ENCODE measurements at regions not wholly inside any gene's neighbourhood (a gene's known extent, or its start where the extent isn't known, plus 50 kb on each side); places are given as distances from the start of the nearest gene placed in this dataset.
A peak's percentile ranks its signal among the peaks of the same experiment; 100 is the strongest.

DNA sequence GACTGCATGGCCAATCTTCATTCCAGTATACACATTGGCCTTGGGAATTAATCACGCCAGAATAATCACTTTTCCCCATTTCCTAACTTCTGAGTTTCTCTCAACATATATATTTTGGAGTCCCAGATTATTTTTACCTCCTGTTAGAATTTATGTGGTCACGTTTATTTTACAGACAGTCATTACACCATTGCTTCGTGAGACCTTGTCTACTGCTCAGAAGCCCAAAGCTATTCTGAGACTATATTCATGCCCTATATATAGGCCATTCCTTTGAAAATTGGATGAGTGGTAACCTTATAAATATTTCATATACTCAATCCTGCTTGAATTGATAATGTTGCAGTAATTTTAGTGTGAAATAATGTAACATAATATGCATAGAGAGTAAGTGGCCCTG, 610.0 kb upstream of the CDH2 start:
- 50% methylated on average over 1 of the region's 3 CpGs for WGBS (ENCODE audit: insufficient coverage)
- H3K27me3 ChIP-seq (ENCODE audit: control insufficient read depth, insufficient read depth, low read length), result no peaks in the 10 kb centered on the region
- no peaks in the 10 kb centered on the region for H3K36me3 ChIP-seq (ENCODE audit: control insufficient read depth, insufficient read depth, low read length)
- H3K4me1 ChIP-seq (ENCODE audit: control insufficient read depth, insufficient read depth, low read length), result no peaks in the 10 kb centered on the region
- H3K9me3 ChIP-seq (replicated peaks; ENCODE audit: control insufficient read depth, low read depth, low read length), result no peaks in the 10 kb centered on the region
- no peak for DNase-seq
- H3K4me3 ChIP-seq (ENCODE audit: low read length), result no peak overlapping the region
- no peak overlapping the region for H3K27ac ChIP-seq (ENCODE audit: low read length)

DNA sequence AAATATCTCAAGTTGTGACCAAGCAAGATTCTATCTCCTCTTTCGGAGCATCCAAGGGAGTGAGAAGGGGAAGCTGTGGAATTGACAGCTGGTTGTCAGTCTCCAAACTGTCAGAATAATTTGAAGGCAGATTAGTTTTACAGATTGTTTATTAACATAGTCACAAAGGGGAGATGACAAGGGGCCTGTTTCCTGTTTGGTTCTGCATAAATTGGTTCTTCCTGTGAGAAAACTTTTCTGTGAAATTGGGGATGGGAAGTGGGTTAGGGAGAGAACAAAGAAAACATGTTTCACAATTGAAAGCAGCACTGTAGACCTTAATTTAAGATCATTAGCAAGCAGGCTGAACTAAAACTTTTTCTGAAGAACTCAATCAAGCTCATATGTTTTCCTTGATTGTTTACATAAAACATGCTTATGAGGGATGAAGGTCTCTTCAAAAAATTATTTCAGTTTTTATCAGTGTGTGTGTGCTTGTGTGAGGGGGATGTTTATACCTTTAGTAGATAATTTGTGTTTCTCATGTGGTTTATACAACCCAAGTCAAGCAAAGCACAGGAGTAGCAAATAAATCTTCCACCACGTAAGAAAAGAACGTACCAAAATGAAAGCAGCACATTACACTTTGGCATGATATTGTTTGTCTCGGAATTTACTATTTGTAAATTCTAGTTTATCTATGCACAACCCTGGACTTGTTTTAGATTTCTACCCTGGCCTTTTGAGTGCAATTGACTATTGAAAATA, 604.9 kb upstream of the CDH2 start:
- DNase-seq, result no peak
- H3K4me1 ChIP-seq (ENCODE audit: control insufficient read depth, insufficient read depth, low read length), result no peaks in the 10 kb centered on the region
- H3K36me3 ChIP-seq (ENCODE audit: control insufficient read depth, insufficient read depth, low read length), result no peaks in the 10 kb centered on the region
- no CpG with 5 or more reads among the region's 4 CpGs for WGBS (ENCODE audit: insufficient coverage)
- no peak overlapping the region for H3K27ac ChIP-seq (ENCODE audit: low read length)
- H3K27me3 ChIP-seq (ENCODE audit: control insufficient read depth, insufficient read depth, low read length), result no peaks in the 10 kb centered on the region
- no peaks in the 10 kb centered on the region for H3K9me3 ChIP-seq (replicated peaks; ENCODE audit: control insufficient read depth, low read depth, low read length)
- H3K4me3 ChIP-seq (ENCODE audit: low read length), result no peak overlapping the region

DNA sequence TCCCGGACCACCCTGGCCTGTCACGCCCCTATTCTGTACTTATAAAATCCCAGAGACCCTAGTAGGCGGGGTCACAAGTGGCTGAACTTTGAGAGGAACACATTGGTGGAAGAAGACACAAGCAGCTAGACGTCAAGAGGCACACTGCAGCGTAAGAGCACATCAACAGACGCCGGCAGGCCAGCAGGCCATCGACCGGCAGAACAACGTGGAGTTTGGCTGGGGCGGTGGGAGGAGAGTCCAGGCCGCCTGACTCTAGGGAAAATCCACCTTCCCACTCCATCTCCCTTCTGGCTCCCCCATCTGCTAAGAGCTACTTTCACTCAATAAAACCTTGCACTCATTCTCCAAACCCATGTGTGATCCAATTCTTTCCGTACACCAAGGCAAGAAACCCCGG, 601.8 kb upstream of the CDH2 start:
- no peak overlapping the region for H3K27ac ChIP-seq (ENCODE audit: low read length)
- no peaks in the 10 kb centered on the region for H3K36me3 ChIP-seq (ENCODE audit: control insufficient read depth, insufficient read depth, low read length)
- no peaks in the 10 kb centered on the region for H3K9me3 ChIP-seq (replicated peaks; ENCODE audit: control insufficient read depth, low read depth, low read length)
- WGBS (ENCODE audit: insufficient coverage), result 80% methylated on average over 3 of the region's 14 CpGs
- no peaks in the 10 kb centered on the region for H3K4me1 ChIP-seq (ENCODE audit: control insufficient read depth, insufficient read depth, low read length)
- no peaks in the 10 kb centered on the region for H3K27me3 ChIP-seq (ENCODE audit: control insufficient read depth, insufficient read depth, low read length)
- DNase-seq, result no peak
- H3K4me3 ChIP-seq (ENCODE audit: low read length), result no peak overlapping the region

DNA sequence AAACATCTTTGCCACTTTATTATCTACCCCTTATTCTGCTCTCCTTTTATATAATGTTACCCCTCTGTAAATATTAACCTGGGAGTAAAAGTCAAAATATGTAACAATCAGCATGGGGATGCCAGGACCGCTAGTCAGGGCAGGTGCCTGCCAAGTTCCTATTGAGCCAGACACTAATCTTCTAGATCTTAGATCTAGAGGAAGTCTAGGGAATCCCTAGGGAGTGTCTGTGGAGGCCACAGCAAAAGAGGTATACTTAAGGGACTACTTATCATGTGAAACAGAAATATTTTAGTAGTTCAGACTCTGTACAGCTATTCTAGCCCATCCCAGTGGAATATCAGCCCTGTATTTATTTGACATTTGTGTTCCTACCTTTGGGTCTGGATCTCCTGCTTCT, 600.8 kb upstream of the CDH2 start:
- H3K27ac ChIP-seq (ENCODE audit: low read length), result no peak overlapping the region
- no peaks in the 10 kb centered on the region for H3K36me3 ChIP-seq (ENCODE audit: control insufficient read depth, insufficient read depth, low read length)
- no peaks in the 10 kb centered on the region for H3K9me3 ChIP-seq (replicated peaks; ENCODE audit: control insufficient read depth, low read depth, low read length)
- no CpG with 5 or more reads among the region's 1 CpG for WGBS (ENCODE audit: insufficient coverage)
- H3K4me1 ChIP-seq (ENCODE audit: control insufficient read depth, insufficient read depth, low read length), result no peaks in the 10 kb centered on the region
- no peaks in the 10 kb centered on the region for H3K27me3 ChIP-seq (ENCODE audit: control insufficient read depth, insufficient read depth, low read length)
- DNase-seq, result no peak
- H3K4me3 ChIP-seq (ENCODE audit: low read length), result no peak overlapping the region

DNA sequence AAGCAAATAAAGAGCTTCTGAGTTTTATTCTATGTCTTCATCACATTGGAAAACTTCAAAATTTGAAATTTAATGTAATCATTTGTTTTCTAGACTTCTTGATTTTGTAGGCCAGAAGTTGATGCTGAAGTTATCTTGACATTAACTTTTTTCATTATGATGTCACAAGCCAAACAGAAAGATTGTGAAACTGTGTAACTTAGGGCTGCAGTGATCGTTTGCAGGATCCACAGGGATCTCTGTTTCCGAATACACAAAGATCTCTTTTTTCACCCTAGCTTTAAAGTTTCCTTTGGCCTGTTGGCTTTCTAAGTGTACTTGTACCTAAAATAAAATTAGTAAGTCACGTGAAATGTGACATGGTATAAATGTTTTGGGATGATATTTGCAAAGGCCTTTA, 594.9 kb upstream of the CDH2 start:
- Histone ChIP-seq H3K4me3 (ENCODE audit: low read length) (no peak overlapping the region), H3K27ac (ENCODE audit: low read length) (no peak overlapping the region), H3K27me3 (ENCODE audit: control insufficient read depth, insufficient read depth, low read length) (no peaks in the 10 kb centered on the region), H3K36me3 (ENCODE audit: control insufficient read depth, insufficient read depth, low read length) (no peaks in the 10 kb centered on the region), H3K4me1 (ENCODE audit: control insufficient read depth, insufficient read depth, low read length) (no peaks in the 10 kb centered on the region), H3K9me3 (replicated peaks; ENCODE audit: control insufficient read depth, low read depth, low read length) (no peaks in the 10 kb centered on the region)
- DNase-seq, result peak; percentile 5
- WGBS (ENCODE audit: insufficient coverage), result no CpG with 5 or more reads among the region's 3 CpGs

DNA sequence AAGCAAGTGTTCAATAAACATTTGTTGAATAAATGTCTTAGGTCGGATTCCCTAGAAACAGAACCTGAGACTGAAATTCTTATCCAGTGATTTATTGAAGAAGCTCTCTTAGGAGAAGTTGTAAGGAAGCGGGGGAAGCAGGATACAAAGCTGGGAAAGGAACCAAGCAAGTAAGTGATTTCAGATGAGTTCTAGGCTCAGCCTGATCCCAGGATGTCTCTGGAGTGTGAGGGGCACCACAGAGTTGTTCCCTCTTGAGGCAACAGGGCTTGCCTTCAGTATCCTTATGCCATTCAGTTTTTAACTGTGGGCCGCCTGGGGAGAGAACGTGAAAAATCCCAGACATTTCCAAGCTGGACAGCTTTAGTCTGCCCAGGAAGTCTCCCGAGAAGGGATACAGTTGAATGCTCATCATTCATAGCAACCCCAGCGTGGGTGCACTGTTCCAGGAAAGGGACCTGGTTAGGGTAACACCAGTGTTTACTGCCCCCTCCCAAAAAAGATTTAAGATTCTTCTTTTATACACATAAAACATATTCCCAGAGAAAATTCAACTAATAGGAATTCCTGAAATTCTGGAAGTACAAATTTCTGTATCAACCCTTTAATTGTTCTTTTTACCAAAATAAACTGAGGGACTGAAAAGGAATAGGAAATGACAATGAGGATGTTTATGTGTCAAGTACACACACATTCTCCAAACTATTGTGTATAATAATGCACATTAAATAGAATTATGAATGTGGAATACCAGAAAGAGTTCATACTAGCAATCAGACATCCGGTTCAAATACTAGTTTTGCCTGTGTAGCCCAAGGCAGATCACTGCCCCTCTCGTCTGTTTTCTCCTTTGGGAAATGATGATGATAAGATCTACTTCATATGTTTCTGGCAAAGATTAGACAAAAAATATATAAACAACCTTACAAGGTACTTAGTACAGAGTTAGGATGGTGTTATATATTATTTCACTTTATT, 592.1 kb upstream of the CDH2 start:
- DNase-seq, result peak; percentile 41

DNA sequence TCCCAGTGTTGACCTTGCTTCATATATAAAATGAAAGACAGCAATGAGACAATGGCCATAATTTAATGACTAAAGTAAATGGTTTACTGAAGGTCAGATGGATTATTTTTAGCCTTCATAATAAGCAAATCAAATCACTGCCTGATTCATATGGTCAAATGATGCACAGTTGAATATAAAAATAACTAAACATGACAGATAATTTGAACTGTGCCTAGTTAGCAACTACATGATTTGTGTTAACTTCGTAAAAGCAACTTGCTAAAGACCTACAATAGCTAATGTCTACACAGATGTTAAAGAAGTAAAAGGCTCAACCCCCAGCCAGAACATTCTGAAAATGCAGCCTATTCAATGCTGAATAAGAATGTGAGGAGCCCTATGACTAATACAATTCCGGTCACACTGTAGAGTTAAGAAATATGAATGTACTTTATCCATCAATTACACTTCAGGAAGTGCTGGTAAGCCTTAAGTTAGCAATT, 590.8 kb upstream of the CDH2 start:
- H3K4me1 ChIP-seq (ENCODE audit: control insufficient read depth, insufficient read depth, low read length), result no peaks in the 10 kb centered on the region
- no peaks in the 10 kb centered on the region for H3K36me3 ChIP-seq (ENCODE audit: control insufficient read depth, insufficient read depth, low read length)
- no peaks in the 10 kb centered on the region for H3K9me3 ChIP-seq (replicated peaks; ENCODE audit: control insufficient read depth, low read depth, low read length)
- no peak overlapping the region for H3K4me3 ChIP-seq (ENCODE audit: low read length)
- no CpG with 5 or more reads among the region's 2 CpGs for WGBS (ENCODE audit: insufficient coverage)
- DNase-seq, result no peak
- H3K27ac ChIP-seq (ENCODE audit: low read length), result no peak overlapping the region
- no peaks in the 10 kb centered on the region for H3K27me3 ChIP-seq (ENCODE audit: control insufficient read depth, insufficient read depth, low read length)

More for the DNA sequence above, 592.1 kb upstream of the CDH2 start:
- 33% methylated on average over 6 of the region's 8 CpGs for WGBS (ENCODE audit: insufficient coverage)
- Histone ChIP-seq H3K27ac (ENCODE audit: low read length) (no peak overlapping the region), H3K4me1 (ENCODE audit: control insufficient read depth, insufficient read depth, low read length) (no peaks in the 10 kb centered on the region), H3K27me3 (ENCODE audit: control insufficient read depth, insufficient read depth, low read length) (no peaks in the 10 kb centered on the region), H3K36me3 (ENCODE audit: control insufficient read depth, insufficient read depth, low read length) (no peaks in the 10 kb centered on the region), H3K4me3 (ENCODE audit: low read length) (no peak overlapping the region), H3K9me3 (replicated peaks; ENCODE audit: control insufficient read depth, low read depth, low read length) (no peaks in the 10 kb centered on the region)

DNA sequence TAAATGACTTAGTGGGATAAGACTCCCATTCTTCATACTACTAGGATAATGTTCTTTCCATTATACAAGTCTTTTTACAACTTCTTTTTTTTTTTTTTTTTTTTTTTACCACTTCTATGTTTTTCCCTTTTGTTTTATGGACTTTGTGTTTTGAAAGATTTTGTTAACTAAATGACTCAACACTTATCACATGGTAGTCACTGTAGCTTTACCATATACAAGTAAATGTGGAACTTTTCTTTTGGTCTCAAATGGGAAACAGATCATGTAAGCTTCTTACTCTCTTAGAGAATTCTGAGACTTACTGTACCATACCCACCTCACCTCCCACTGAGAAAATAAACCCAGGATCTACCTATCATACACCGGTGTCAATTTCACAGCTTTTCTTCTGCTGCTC, 590.3 kb upstream of the CDH2 start:
- Histone ChIP-seq H3K36me3 (ENCODE audit: control insufficient read depth, insufficient read depth, low read length) (no peaks in the 10 kb centered on the region), H3K4me1 (ENCODE audit: control insufficient read depth, insufficient read depth, low read length) (no peaks in the 10 kb centered on the region), H3K9me3 (replicated peaks; ENCODE audit: control insufficient read depth, low read depth, low read length) (no peaks in the 10 kb centered on the region), H3K27ac (ENCODE audit: low read length) (no peak overlapping the region), H3K4me3 (ENCODE audit: low read length) (no peak overlapping the region), H3K27me3 (ENCODE audit: control insufficient read depth, insufficient read depth, low read length) (no peaks in the 10 kb centered on the region)
- WGBS (ENCODE audit: insufficient coverage), result no CpG with 5 or more reads among the region's 1 CpG
- DNase-seq, result no peak

DNA sequence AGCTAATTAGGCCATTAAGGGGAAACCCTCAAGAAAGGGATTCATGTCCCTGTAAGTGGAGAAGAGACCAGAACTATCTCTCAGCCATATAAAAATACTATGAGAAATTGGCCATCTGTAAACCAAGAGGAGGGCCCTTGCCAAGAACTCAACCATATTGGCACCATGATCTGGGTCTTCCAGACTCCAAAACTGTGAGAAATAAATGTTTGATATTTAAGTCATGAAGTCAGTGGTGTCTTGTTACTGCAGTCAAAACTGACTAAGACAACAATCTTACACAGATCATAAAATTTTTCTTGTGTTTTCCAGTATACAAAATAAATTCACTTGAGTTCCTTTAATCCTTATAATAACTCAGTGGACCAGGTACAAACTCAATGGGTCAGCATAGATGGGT, 589.8 kb upstream of the CDH2 start:
- Histone ChIP-seq H3K36me3 (ENCODE audit: control insufficient read depth, insufficient read depth, low read length) (no peaks in the 10 kb centered on the region), H3K4me3 (ENCODE audit: low read length) (no peak overlapping the region), H3K9me3 (replicated peaks; ENCODE audit: control insufficient read depth, low read depth, low read length) (no peaks in the 10 kb centered on the region), H3K27ac (ENCODE audit: low read length) (no peak overlapping the region), H3K4me1 (ENCODE audit: control insufficient read depth, insufficient read depth, low read length) (no peaks in the 10 kb centered on the region), H3K27me3 (ENCODE audit: control insufficient read depth, insufficient read depth, low read length) (no peaks in the 10 kb centered on the region)
- no peak for DNase-seq

DNA sequence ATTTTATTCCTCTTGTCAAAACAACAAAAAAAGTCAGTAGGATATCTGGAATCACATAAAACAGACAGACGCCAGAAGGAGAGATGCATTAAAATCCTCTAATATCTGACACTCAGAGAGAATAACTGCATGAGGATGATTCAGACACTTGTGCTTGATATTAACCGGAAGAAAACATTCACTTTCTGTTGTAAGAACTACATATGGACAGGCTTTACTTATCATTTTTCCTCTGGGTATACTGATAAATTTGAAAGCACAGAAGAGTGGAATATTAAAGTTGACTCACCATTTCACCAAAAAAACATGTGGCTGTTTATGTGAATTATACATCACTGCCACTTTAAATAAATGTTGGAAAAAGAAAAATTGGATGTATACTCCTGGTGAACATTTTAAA, 589.1 kb upstream of the CDH2 start:
- H3K4me3 ChIP-seq (ENCODE audit: low read length), result no peak overlapping the region
- no CpG with 5 or more reads among the region's 2 CpGs for WGBS (ENCODE audit: insufficient coverage)
- no peaks in the 10 kb centered on the region for H3K4me1 ChIP-seq (ENCODE audit: control insufficient read depth, insufficient read depth, low read length)
- no peaks in the 10 kb centered on the region for H3K9me3 ChIP-seq (replicated peaks; ENCODE audit: control insufficient read depth, low read depth, low read length)
- no peak overlapping the region for H3K27ac ChIP-seq (ENCODE audit: low read length)
- H3K27me3 ChIP-seq (ENCODE audit: control insufficient read depth, insufficient read depth, low read length), result no peaks in the 10 kb centered on the region
- DNase-seq, result peak; percentile 5
- H3K36me3 ChIP-seq (ENCODE audit: control insufficient read depth, insufficient read depth, low read length), result no peaks in the 10 kb centered on the region

All from muscle of leg (tissue), 3 donors.